ENCODE measurements at regions not wholly inside any gene's neighbourhood (a gene's known extent, or its start where the extent isn't known, plus 50 kb on each side); places are given as distances from the start of the nearest gene placed in this dataset.

DNA sequence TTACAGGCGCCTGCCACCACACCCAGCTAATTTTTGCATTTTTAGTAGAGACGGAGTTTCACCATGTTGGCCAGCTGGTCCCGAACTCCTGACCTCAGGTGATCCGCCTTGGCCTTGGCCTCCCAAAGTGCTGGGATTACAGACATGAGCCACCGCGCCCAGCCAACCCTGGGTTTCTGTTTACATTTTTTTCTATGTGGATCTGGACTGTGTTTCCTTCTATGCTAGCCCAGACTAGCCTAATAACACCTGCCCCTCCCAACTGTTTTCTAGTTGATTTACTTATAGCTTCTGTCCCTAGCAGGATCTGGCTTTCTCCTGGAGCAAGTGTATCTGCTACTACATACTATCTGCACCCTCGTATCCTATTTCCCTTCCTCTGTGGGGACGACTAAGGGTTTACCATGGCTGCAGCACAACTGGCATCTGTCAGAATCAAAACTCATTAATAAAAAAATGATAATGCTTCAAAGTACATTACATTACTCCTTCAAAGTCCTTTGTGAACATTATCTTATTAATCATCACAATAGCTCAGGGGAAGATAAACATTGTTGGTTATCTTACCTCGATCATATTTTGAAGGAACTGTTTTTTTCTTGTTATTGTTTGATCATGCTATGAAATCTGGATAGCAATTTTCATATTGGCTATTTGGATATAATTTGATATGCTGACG, 228.3 kb downstream of the KLF5 start:
- TF ChIP-seq, protein P1, sequence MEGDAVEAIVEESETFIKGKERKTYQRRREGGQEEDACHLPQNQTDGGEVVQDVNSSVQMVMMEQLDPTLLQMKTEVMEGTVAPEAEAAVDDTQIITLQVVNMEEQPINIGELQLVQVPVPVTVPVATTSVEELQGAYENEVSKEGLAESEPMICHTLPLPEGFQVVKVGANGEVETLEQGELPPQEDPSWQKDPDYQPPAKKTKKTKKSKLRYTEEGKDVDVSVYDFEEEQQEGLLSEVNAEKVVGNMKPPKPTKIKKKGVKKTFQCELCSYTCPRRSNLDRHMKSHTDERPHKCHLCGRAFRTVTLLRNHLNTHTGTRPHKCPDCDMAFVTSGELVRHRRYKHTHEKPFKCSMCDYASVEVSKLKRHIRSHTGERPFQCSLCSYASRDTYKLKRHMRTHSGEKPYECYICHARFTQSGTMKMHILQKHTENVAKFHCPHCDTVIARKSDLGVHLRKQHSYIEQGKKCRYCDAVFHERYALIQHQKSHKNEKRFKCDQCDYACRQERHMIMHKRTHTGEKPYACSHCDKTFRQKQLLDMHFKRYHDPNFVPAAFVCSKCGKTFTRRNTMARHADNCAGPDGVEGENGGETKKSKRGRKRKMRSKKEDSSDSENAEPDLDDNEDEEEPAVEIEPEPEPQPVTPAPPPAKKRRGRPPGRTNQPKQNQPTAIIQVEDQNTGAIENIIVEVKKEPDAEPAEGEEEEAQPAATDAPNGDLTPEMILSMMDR (IDR thresholded peaks at IDR 0.05) = no peak
- no peak for TF ChIP-seq POLR2A (IDR thresholded peaks at IDR 0.05)

Measured in body of pancreas (tissue), 4 donors.